ENCODE measurements at regions not wholly inside any gene's neighbourhood (a gene's known extent, or its start where the extent isn't known, plus 50 kb on each side); places are given as distances from the start of the nearest gene placed in this dataset.

- peak; percentile 20 for ATAC-seq
- intact Hi-C loops (cut with DNase I), result loop anchor here (10.0 kb wide), 1 partner anchor 101 kb away; no protein-coding TSS in a partner anchor
- DNase-seq (ENCODE audit: missing footprints), result no peak
Measured at GRCh38 chr1:221013691-221014660, 134.7 kb downstream of the HLX start.

GRCh38 chr1:221015159-221015790, 136.0 kb downstream of the HLX start:
- no peak for ATAC-seq
- no peak for DNase-seq (ENCODE audit: missing footprints)
- intact Hi-C loops (cut with DNase I), result loop anchor here (10.0 kb wide), 1 partner anchor 100 kb away; no protein-coding TSS in a partner anchor

GRCh38 chr1:221016751-221017150, 137.5 kb downstream of the HLX start:
- no peak for ATAC-seq
- no peak for DNase-seq (ENCODE audit: missing footprints)
- intact Hi-C loops (cut with DNase I), result loop anchor here (10.0 kb wide), 1 partner anchor 98 kb away; no protein-coding TSS in a partner anchor

GRCh38 chr1:221018414-221018813, 139.2 kb downstream of the HLX start:
- no peak for DNase-seq (ENCODE audit: missing footprints)
- no peak for ATAC-seq
- intact Hi-C loops (cut with DNase I), result loop anchor here (10.0 kb wide), 1 partner anchor 96 kb away; no protein-coding TSS in a partner anchor

GRCh38 chr1:221022331-221022730, 143.1 kb downstream of the HLX start:
- intact Hi-C loops (cut with DNase I), result no loop called here
- DNase-seq (ENCODE audit: missing footprints) (no peak), ATAC-seq (no peak)

- no peak for DNase-seq (ENCODE audit: missing footprints)
- intact Hi-C loops (cut with DNase I), result no loop called here
- ATAC-seq, result no peak
Measured at GRCh38 chr1:221023482-221023881, 144.2 kb downstream of the HLX start.

- ATAC-seq, result no peak
- intact Hi-C loops (cut with DNase I), result no loop called here
Measured at GRCh38 chr1:221025501-221025900, 146.3 kb downstream of the HLX start.

GRCh38 chr1:221025956-221026355, 146.7 kb downstream of the HLX start:
- DNase-seq (ENCODE audit: missing footprints), result no peak
- intact Hi-C loops (cut with DNase I), result no loop called here
- ATAC-seq, result no peak

More at GRCh38 chr1:221025501-221025900, 146.3 kb downstream of the HLX start:
- DNase-seq (ENCODE audit: missing footprints), result no peak

GRCh38 chr1:221029981-221030649, 150.9 kb downstream of the HLX start:
- DNase-seq (ENCODE audit: missing footprints) (no peak), ATAC-seq (peak; percentile 42)
- intact Hi-C loops (cut with DNase I), result no loop called here

GRCh38 chr1:221030990-221031389, 151.7 kb downstream of the HLX start:
- DNase-seq (ENCODE audit: missing footprints) (no peak), ATAC-seq (no peak)
- intact Hi-C loops (cut with DNase I), result no loop called here

- no peak for DNase-seq (ENCODE audit: missing footprints)
- intact Hi-C loops (cut with DNase I), result no loop called here
- ATAC-seq, result no peak
Measured at GRCh38 chr1:221031458-221032203, 152.4 kb downstream of the HLX start.

GRCh38 chr1:221032204-221032585, 153.0 kb downstream of the HLX start:
- DNase-seq (ENCODE audit: missing footprints) (no peak), ATAC-seq (no peak)
- intact Hi-C loops (cut with DNase I), result no loop called here

- no peak for DNase-seq (ENCODE audit: missing footprints)
- ATAC-seq, result no peak
- intact Hi-C loops (cut with DNase I), result no loop called here
Measured at GRCh38 chr1:221032637-221033280, 153.5 kb downstream of the HLX start.

GRCh38 chr1:221035662-221036153, 156.5 kb downstream of the HLX start:
- ATAC-seq (no peak), DNase-seq (ENCODE audit: missing footprints) (no peak)
- intact Hi-C loops (cut with DNase I), result no loop called here

GRCh38 chr1:221039616-221040015, 160.4 kb downstream of the HLX start:
- ATAC-seq (no peak), DNase-seq (ENCODE audit: missing footprints) (no peak)
- intact Hi-C loops (cut with DNase I), result no loop called here

GRCh38 chr1:221040101-221040500, 160.9 kb downstream of the HLX start:
- no peak for DNase-seq (ENCODE audit: missing footprints)
- intact Hi-C loops (cut with DNase I), result no loop called here
- ATAC-seq, result no peak

GRCh38 chr1:221040691-221041285, 161.5 kb downstream of the HLX start:
- ATAC-seq (peak; percentile 89), DNase-seq (ENCODE audit: missing footprints) (no peak)
- intact Hi-C loops (cut with DNase I), result no loop called here

- ATAC-seq, result no peak
- no peak for DNase-seq (ENCODE audit: missing footprints)
- intact Hi-C loops (cut with DNase I), result no loop called here
Measured at GRCh38 chr1:221044538-221044937, 165.3 kb downstream of the HLX start.
